ENCODE measurements at regions not wholly inside any gene's neighbourhood (a gene's known extent, or its start where the extent isn't known, plus 50 kb on each side); places are given as distances from the start of the nearest gene placed in this dataset.

DNA sequence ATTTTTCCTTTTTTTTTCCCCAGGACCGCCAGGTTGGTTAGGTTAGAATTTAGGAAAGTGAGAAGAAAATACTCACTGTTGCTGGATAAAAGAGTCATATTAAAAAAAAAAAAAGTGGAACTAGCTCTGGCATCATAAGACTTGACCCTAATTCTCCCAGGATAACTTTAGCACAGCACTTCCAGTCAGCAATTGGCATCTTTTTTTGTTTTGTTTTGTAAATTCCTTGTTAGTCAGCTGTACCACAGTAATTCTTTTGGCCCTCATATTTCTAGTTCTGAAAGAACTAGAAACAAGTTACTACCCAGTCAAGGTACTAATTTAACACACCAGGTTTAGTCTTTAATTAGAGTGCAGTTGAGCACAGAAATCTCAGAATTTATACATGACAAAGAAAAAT, 873.5 kb upstream of the POU3F3 start:
- ChIA-PET POLR2A (no interaction called here), CTCF (no interaction called here)
- Histone ChIP-seq H3K36me3 (ENCODE audit: control insufficient read depth in 2 of 2, insufficient read depth in 1 of 2, low read length in 2 of 2) (no peaks in the 10 kb centered on the region), H3K4me3 (ENCODE audit: low read depth, low read length) (no peak overlapping the region), H3K4me1 (ENCODE audit: control insufficient read depth, insufficient read depth, low read length) (no peaks in the 10 kb centered on the region), H3K27ac (ENCODE audit: extremely low read depth, low read depth, low read length) (no peak overlapping the region), H3K9me3 (ENCODE audit: control insufficient read depth, insufficient read depth, low read depth, low read length) (no peaks in the 10 kb centered on the region)
- no peak for TF ChIP-seq FEZF1 (tag by site-specific recombination; IDR thresholded peaks at IDR 0.05)
- TF ChIP-seq ZNF274 (IDR thresholded peaks at IDR 0.05; ENCODE audit: low read length): no peak
- no peak for TF ChIP-seq ZNF274 (tag by site-specific recombination; IDR thresholded peaks at IDR 0.05; ENCODE audit: borderline replicate concordance)
- TF ChIP-seq ZNF501 (tag by site-specific recombination; IDR thresholded peaks at IDR 0.05): no peak
- TF ChIP-seq ZNF621 (tag by site-specific recombination; IDR thresholded peaks at IDR 0.05): no peak
- no peak for TF ChIP-seq ZNF600 (tag by site-specific recombination; IDR thresholded peaks at IDR 0.05)
- TF ChIP-seq ZNF133 (tag by site-specific recombination; IDR thresholded peaks at IDR 0.05): no peak
- no peak for TF ChIP-seq ZNF558 (tag by site-specific recombination; IDR thresholded peaks at IDR 0.05)
- no peak for TF ChIP-seq KLF16 (tag by site-specific recombination; IDR thresholded peaks at IDR 0.05)
- no peak for TF ChIP-seq ZBTB48 (tag by site-specific recombination; IDR thresholded peaks at IDR 0.05)
- no peak for TF ChIP-seq ZIC2 (tag by site-specific recombination; IDR thresholded peaks at IDR 0.05)
- TF ChIP-seq, protein P1, sequence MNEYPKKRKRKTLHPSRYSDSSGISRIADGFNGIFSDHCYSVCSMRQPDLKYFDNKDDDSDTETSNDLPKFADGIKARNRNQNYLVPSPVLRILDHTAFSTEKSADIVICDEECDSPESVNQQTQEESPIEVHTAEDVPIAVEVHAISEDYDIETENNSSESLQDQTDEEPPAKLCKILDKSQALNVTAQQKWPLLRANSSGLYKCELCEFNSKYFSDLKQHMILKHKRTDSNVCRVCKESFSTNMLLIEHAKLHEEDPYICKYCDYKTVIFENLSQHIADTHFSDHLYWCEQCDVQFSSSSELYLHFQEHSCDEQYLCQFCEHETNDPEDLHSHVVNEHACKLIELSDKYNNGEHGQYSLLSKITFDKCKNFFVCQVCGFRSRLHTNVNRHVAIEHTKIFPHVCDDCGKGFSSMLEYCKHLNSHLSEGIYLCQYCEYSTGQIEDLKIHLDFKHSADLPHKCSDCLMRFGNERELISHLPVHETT (tag by site-specific recombination; IDR thresholded peaks at IDR 0.05): no peak
- no peak for TF ChIP-seq ZBTB20 (tag by site-specific recombination; IDR thresholded peaks at IDR 0.05)
- no peak for TF ChIP-seq ZNF266 (tag by site-specific recombination; IDR thresholded peaks at IDR 0.05; ENCODE audit: low read depth)
- TF ChIP-seq, protein P2, sequence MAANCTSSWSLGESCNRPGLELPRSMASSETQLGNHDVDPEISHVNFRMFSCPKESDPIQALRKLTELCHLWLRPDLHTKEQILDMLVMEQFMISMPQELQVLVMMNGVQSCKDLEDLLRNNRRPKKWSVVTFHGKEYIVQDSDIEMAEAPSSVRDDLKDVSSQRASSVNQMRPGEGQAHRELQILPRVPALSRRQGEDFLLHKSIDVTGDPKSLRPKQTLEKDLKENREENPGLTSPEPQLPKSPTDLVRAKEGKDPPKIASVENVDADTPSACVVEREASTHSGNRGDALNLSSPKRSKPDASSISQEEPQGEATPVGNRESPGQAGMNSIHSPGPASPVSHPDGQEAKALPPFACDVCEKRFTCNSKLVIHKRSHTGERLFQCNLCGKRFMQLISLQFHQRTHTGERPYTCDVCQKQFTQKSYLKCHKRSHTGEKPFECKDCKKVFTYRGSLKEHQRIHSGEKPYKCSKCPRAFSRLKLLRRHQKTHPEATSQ (tag by site-specific recombination; IDR thresholded peaks at IDR 0.05): no peak
- TF ChIP-seq ZNF16 (tag by site-specific recombination; IDR thresholded peaks at IDR 0.05; ENCODE audit: low read depth): no peak

DNA sequence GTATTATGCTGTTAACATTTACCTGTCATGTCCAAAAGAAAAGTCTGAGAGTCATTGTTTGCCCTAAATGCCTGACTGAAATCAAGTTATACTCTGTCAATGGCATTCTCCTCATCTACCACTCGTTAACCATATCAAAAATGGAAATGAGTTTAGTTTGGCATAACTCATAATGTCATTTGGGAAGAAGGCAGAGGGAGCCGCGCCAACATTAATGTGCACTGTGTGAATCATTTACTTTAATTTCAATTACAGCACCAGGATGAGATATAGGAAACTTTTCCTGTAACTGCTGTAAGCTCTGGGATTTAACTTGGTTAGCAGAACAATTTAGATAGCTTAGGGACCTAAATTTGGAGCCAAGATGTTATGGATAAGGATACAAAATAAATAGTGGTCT, 871.2 kb upstream of the POU3F3 start:
- ChIA-PET CTCF (interaction anchor here (0.5 to 1.5 kb wide), 3 partner anchors 24 to 148 kb away, joined by 3 to 6 read pairs (median 3); no protein-coding TSS in a partner anchor), POLR2A (no interaction called here)
- no peaks in the 10 kb centered on the region for H3K9me3 ChIP-seq (ENCODE audit: control insufficient read depth, insufficient read depth, low read depth, low read length)
- TF ChIP-seq KLF1 (tag by site-specific recombination; IDR thresholded peaks at IDR 0.05): no peak
- no peak overlapping the region for H3K4me3 ChIP-seq (ENCODE audit: low read depth, low read length)
- H3K4me1 ChIP-seq (ENCODE audit: control insufficient read depth, insufficient read depth, low read length): no peaks in the 10 kb centered on the region
- H3K27ac ChIP-seq (ENCODE audit: extremely low read depth, low read depth, low read length): no peak overlapping the region
- H3K36me3 ChIP-seq (ENCODE audit: control insufficient read depth in 2 of 2, insufficient read depth in 1 of 2, low read length in 2 of 2): no peaks in the 10 kb centered on the region

DNA sequence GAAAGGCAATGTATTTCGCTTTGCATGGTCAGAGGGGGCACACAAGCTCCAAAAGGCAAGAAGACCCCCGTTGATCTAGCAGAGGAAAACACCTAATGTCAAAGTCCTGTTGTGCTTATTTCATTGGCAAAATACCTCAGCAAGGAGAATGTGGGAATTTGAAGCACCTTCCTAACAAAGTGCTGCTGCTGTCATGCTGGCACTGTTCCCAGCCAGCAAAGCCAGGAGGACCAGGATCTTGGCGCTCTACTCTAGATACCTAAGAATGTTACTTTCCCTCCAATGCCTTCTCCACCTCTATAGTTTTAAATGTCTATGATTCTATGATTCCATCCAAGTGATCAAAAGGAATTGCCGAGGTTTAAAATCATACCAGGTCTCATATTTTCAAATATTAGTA, 867.9 kb upstream of the POU3F3 start:
- Histone ChIP-seq H3K36me3 (ENCODE audit: control insufficient read depth in 2 of 2, insufficient read depth in 1 of 2, low read length in 2 of 2) (no peaks in the 10 kb centered on the region), H3K9me3 (ENCODE audit: control insufficient read depth, insufficient read depth, low read depth, low read length) (no peaks in the 10 kb centered on the region), H3K27ac (ENCODE audit: extremely low read depth, low read depth, low read length) (no peak overlapping the region), H3K4me3 (ENCODE audit: low read depth, low read length) (no peak overlapping the region), H3K4me1 (ENCODE audit: control insufficient read depth, insufficient read depth, low read length) (no peaks in the 10 kb centered on the region)
- TF ChIP-seq ZNF521 (tag by site-specific recombination; IDR thresholded peaks at IDR 0.05): no peak
- no peak for TF ChIP-seq ZBTB8A (tag by site-specific recombination; IDR thresholded peaks at IDR 0.05)
- TF ChIP-seq ZNF791 (tag by site-specific recombination; IDR thresholded peaks at IDR 0.05): no peak
- no peak for TF ChIP-seq ZSCAN30 (tag by site-specific recombination; IDR thresholded peaks at IDR 0.05)
- TF ChIP-seq, protein P3, sequence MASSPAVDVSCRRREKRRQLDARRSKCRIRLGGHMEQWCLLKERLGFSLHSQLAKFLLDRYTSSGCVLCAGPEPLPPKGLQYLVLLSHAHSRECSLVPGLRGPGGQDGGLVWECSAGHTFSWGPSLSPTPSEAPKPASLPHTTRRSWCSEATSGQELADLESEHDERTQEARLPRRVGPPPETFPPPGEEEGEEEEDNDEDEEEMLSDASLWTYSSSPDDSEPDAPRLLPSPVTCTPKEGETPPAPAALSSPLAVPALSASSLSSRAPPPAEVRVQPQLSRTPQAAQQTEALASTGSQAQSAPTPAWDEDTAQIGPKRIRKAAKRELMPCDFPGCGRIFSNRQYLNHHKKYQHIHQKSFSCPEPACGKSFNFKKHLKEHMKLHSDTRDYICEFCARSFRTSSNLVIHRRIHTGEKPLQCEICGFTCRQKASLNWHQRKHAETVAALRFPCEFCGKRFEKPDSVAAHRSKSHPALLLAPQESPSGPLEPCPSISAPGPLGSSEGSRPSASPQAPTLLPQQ (tag by site-specific recombination; IDR thresholded peaks at IDR 0.05): no peak
- ChIA-PET POLR2A (no interaction called here), CTCF (no interaction called here)
